HG03558 (cell line): ENCODE measurements at regions not wholly inside any gene's neighbourhood (a gene's known extent, or its start where the extent isn't known, plus 50 kb on each side); places are given as distances from the start of the nearest gene placed in this dataset.

ENCODE experiments used
- ATAC-seq: cut with Tn5 transposase; IDR thresholded peaks from one replicate; pipeline ENCODE4 v1.9.1; 2021; ENCODE audit warnings: moderate number of reproducible peaks; ENCODE audit not compliant: unreplicated experiment; ENCODE audit errors: extremely low read depth

DNA sequence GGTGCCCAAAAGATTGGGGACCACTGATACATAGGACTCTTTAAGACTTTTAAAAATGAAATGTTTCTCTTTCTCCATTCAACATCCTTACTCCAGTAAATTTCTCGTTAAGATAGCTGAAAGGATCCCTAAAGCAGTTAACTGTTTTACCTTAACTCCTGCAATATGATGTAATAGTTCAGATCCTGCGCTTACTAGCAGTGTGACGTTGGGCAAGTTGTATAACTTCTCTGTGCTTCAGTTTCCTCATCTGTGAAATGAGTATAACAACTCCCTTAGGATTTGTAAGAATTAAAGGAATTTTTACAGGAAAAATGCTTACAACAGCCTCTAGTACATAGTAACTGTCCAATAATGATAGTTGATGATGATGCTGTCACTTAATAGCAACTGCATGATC, 158.9 kb downstream of the TANC2 start:
- no peak for ATAC-seq

GRCh38 chr17:63125987-63126386, 160.0 kb downstream of the TANC2 start:
- ATAC-seq: no peak

- ATAC-seq: no peak
Measured at GRCh38 chr17:63126607-63127006, 160.6 kb downstream of the TANC2 start.

- no peak for ATAC-seq
Measured at GRCh38 chr17:63132459-63132911, 166.4 kb downstream of the TANC2 start.

GRCh38 chr17:63133491-63133890, 167.5 kb downstream of the TANC2 start:
- no peak for ATAC-seq

GRCh38 chr17:63134867-63135266, 168.8 kb downstream of the TANC2 start:
- no peak for ATAC-seq

DNA sequence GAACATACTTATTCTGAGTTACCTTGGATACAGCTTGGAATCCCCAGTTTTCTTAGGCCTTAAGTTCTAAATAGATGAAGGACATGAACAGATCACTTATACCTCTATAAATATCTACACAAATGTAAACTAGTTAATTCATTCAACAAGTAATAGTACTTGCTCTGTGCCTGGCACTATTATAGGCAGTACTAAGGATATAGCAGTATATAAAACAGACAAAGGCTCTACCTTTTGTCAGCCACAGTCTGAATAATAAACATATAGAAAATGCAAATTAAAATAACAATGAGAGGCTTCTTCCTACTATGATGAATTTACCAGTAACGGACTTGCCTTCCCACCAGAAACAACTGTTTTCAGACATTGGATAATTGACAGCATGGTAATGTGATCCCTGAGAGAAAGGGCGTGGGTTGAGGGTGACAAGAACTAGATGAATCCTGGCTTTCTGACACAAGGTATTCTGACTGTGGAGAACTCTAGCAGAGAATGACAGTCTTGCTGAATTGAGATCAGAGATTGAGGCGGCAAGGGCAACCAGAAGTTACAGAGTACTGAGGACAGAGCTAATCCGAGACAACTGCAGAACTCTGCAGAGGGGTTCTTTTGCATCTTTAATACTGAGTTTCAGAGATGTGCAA, 170.5 kb downstream of the TANC2 start:
- ATAC-seq: no peak

- no peak for ATAC-seq
Measured at GRCh38 chr17:63137163-63137562, 171.1 kb downstream of the TANC2 start.

DNA sequence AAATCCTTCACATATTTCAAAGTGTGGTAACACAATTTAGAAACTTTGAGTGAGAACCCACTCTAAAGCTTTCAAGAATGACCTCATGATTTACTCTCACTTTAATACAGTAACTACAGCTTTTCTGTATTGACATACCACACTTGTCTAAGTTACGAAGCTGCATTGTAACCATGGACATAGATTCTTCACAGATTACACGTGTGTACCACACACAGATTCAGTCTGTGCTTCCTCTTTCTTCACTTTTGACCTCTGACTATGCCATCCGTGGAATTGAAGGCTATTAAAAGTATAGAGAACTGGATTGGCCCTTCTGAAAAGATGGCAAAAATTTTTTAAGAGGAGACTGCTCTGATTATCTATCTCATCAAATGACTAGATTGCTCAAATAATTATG, 172.7 kb downstream of the TANC2 start:
- ATAC-seq: no peak

- ATAC-seq: no peak
Measured at GRCh38 chr17:63139356-63139755, 173.3 kb downstream of the TANC2 start.

DNA sequence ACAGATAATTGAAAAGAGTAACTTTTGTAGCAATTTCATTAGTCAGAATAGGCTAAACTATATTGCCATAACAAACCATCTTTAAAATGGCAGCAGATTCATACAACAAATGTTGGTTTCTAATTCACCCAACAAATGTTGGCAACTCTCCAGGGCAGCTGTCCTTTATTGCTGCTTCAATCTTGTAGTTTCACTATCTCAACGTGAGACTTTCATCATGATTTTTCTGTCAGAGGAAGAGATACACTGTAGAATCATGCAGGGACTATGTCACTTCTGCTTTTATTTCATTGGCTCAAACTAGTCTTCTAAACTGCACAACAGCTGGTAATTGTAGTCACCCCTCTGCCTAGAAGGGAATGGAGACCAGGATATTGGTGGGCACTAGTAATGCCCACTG, 174.2 kb downstream of the TANC2 start:
- ATAC-seq: no peak

DNA sequence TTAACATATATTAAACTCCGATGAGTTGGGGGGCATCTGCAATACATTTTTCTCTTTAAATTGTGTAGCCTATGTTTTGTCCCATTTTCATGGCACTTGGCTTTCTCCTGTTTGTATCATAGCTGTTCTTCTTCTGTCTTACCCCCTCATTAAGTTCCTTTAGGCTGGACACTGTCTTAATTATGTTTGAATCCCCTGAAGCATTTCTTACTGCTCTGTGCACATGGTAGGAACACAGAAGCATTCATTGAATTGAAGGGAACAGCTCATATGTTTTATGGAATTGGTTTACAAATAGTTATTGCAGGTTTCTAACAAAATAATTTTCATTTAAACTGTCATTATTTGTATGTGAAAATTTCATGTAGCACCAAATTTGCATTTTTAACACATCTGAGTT, 176.8 kb downstream of the TANC2 start:
- no peak for ATAC-seq

- no peak for ATAC-seq
Measured at GRCh38 chr17:63150490-63150889, 184.5 kb downstream of the TANC2 start.

DNA sequence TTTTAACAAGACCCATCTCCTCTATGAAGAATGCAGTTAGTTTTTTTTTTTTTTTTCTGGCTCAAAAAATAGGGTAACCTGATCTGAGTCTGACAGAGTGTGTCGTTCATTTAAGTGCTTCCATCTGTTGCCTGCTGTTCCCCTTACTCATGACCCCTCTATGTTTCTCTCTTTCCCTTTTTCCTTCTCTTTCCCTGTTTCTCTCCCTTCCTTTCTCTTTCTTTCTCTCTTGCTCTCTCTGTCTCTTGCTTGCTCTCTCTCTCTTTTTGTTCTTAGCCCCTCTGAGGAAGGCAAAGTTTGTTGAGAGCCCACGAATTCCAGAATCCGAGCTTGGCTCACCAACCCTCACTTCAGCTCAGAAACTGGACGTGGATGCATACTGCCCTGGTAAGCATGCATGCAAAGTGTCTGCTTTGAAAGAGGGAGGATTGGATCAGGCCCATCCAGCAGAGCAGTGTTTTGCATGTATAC, 185.0 kb downstream of the TANC2 start:
- ATAC-seq: no peak

DNA sequence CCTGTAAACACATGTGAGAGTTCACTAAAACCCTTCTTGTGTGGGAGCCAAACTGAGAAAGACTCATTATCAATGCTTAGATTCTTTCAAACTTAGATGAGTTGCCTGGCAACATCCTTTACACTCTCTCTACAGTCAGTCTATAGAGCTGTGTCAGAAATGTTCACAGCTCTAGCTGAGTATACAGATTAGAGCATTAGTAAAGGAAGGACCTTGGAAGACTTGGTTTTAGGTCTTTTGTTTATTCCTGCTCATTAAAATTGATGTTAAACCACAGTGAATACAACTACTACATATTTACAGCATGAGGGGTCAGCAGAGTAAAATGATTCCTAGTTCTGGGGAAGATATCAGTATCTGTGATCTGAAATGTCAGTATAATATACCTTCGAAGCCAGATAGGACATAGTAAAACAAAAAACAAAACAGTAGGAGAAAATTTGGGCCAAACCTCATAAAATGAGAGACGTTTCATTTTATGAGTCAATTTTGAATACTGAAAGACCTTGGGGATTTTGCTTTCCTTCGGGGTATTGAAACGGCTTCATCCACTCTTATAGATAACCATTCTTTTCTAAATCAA, 186.0 kb downstream of the TANC2 start:
- ATAC-seq: no peak

DNA sequence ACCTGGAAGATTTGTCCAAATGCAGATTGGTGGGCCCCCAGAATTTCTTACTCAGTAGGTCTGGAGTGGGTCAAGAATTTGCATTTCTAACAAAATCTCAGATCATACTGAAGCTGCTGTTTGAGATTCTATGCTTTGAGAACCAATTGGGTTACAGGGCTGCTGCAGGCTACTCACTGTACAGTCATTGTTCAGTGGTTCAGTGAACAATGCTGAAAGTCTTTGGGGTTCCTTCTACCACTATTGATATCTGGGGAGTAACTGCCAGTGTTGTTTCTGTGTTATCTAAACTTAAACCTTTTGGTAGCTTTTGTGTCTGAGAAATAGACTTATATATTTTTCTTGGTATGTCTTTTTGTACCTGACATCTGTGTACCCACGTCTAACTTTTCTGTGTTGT, 187.5 kb downstream of the TANC2 start:
- ATAC-seq: no peak

GRCh38 chr17:63154586-63155244, 188.7 kb downstream of the TANC2 start:
- ATAC-seq: no peak

- no peak for ATAC-seq
Measured at GRCh38 chr17:63156986-63157385, 191.0 kb downstream of the TANC2 start.

GRCh38 chr17:63162406-63163157, 196.5 kb downstream of the TANC2 start:
- no peak for ATAC-seq

- ATAC-seq: no peak
Measured at GRCh38 chr17:63163158-63163520, 197.1 kb downstream of the TANC2 start.

- ATAC-seq: no peak
Measured at GRCh38 chr17:63165400-63165799, 199.4 kb downstream of the TANC2 start.
